GM12864 (cell line): ENCODE measurements at regions not wholly inside any gene's neighbourhood (a gene's known extent, or its start where the extent isn't known, plus 50 kb on each side); places are given as distances from the start of the nearest gene placed in this dataset.

ENCODE experiments used
- DNase-seq: peaks from one replicate; pipeline ENCODE4 v3.0.0-alpha.2; 2011; ENCODE audit warnings: low read depth
- H3K4me3 ChIP-seq: 2 replicates; pipeline ENCODE4 v1.5.1; 2011; ENCODE audit warnings: mild to moderate bottlenecking, low read depth, low read length, control low read depth
- CTCF ChIP-seq: IDR thresholded peaks from 2 replicates; pipeline ENCODE4 v1.5.1; 2011; ENCODE audit warnings: low read depth, mild to moderate bottlenecking, moderate library complexity, low read length, control low read depth, inconsistent platforms; ENCODE audit errors: missing control alignments

GRCh38 chr12:105803292-105803691 lies 335.5 kb downstream of the NUAK1 start:
- DNase-seq = no peak
- H3K4me3 ChIP-seq = no peak overlapping the region
- TF ChIP-seq CTCF = no peak

- no peak for DNase-seq
- no peak overlapping the region for H3K4me3 ChIP-seq
- no peak for TF ChIP-seq CTCF
These were observed 334.0 kb downstream of the NUAK1 start for GRCh38 chr12:105804591-105805265.

- no peak for DNase-seq
- no peak for TF ChIP-seq CTCF
- H3K4me3 ChIP-seq = no peak overlapping the region
These were observed 332.9 kb downstream of the NUAK1 start for GRCh38 chr12:105805730-105806399.

- no peak overlapping the region for H3K4me3 ChIP-seq
- TF ChIP-seq CTCF = no peak
- DNase-seq = no peak
These were observed 332.4 kb downstream of the NUAK1 start for GRCh38 chr12:105806400-105806770.

- TF ChIP-seq CTCF = no peak
- DNase-seq = no peak
These were observed 326.4 kb downstream of the NUAK1 start for GRCh38 chr12:105812366-105812765.

GRCh38 chr12:105813201-105813600 lies 325.6 kb downstream of the NUAK1 start:
- DNase-seq = no peak
- H3K4me3 ChIP-seq = no peak overlapping the region
- TF ChIP-seq CTCF = no peak

More at GRCh38 chr12:105812366-105812765, 326.4 kb downstream of the NUAK1 start:
- no peak overlapping the region for H3K4me3 ChIP-seq

- no peak for DNase-seq
- no peak for TF ChIP-seq CTCF
- H3K4me3 ChIP-seq = no peak overlapping the region
These were observed 324.5 kb downstream of the NUAK1 start for GRCh38 chr12:105814283-105814682.
